BLaER1 (cell line): ENCODE measurements at regions not wholly inside any gene's neighbourhood (a gene's known extent, or its start where the extent isn't known, plus 50 kb on each side); places are given as distances from the start of the nearest gene placed in this dataset.

Source experiments
- H3K27ac ChIP-seq: shearing (Covaris generic); formaldehyde crosslinking; 2 replicates; pipeline ENCODE4 v1.8.1; 2022
- H3K27me3 ChIP-seq: shearing (Covaris generic); formaldehyde crosslinking; 2 replicates; pipeline ENCODE4 v1.8.1; 2022
- H3K36me3 ChIP-seq: shearing (Covaris generic); formaldehyde crosslinking; 2 replicates; pipeline ENCODE4 v1.8.1; 2022
- H3K4me1 ChIP-seq: shearing (Covaris generic); formaldehyde crosslinking; 2 replicates; pipeline ENCODE4 v1.8.1; 2022
- H3K4me2 ChIP-seq: shearing (Covaris generic); formaldehyde crosslinking; 2 replicates; pipeline ENCODE4 v1.8.1; 2022
- H3K4me3 ChIP-seq: shearing (Covaris generic); formaldehyde crosslinking; 2 replicates; pipeline ENCODE4 v1.8.1; 2022
- H3K9ac ChIP-seq: shearing (Covaris generic); formaldehyde crosslinking; 2 replicates; pipeline ENCODE4 v1.8.1; 2022
- H3K9me3 ChIP-seq: shearing (Covaris generic); formaldehyde crosslinking; 2 replicates; pipeline ENCODE4 v1.8.1; 2022
- H4K20me1 ChIP-seq: shearing (Covaris generic); formaldehyde crosslinking; 2 replicates; pipeline ENCODE4 v1.8.1; 2022
- Cebpa-rat ChIP-seq: shearing (Covaris generic); IDR thresholded peaks from 2 replicates; pipeline ENCODE4 v1.8.1; 2022

DNA sequence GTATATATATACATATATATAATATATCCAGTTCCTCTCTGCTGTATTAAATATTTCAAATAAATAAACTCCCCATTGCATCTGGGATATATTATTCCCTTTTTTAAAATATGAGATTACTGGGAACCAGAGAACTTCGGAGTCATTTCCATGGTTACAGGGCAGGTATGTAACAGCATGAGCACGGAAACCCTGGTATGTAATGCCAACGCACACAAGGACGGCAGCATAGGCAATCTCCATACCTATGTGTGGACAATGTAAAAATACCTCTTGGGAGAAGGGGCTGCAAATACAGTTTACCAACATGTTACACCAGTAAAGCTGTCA lies 62.8 kb downstream of the NUDT10 start:
- Histone ChIP-seq H3K4me1 (no peaks in the 10 kb centered on the region), H3K36me3 (no peaks in the 10 kb centered on the region), H4K20me1 (peaks cover 6% of the 10 kb centered on the region; the same call in 1 of the 2 replicates), H3K4me2 (no peak overlapping the region), H3K9ac (no peak overlapping the region), H3K9me3 (no peaks in the 10 kb centered on the region), H3K27ac (no peak overlapping the region), H3K4me3 (no peak overlapping the region), H3K27me3 (peaks cover 63% of the 10 kb centered on the region)
- TF ChIP-seq Cebpa-rat = no peak
